Esophagus muscularis mucosa (tissue), 3 donors: ENCODE measurements at regions not wholly inside any gene's neighbourhood (a gene's known extent, or its start where the extent isn't known, plus 50 kb on each side); places are given as distances from the start of the nearest gene placed in this dataset.

Experiments
- EP300 ChIP-seq: sonication (generic); formaldehyde crosslinking; IDR thresholded peaks from one replicate; pipeline ENCODE4 v1.6.1; 2017; ENCODE audit warnings: antibody characterized with exemption
- POLR2AphosphoS5 ChIP-seq, 2 donors: sonication (generic); formaldehyde crosslinking; IDR thresholded peaks; one replicate each; pipeline ENCODE4 v1.6.1; 2017; ENCODE audit warnings: antibody characterized with exemption in 2 of 2

- TF ChIP-seq EP300: no peak
- TF ChIP-seq POLR2AphosphoS5 (IDR thresholded peaks at IDR 0.05): no peak
Observed at GRCh38 chr5:161084115-161084514, 232.1 kb upstream of the ATP10B start.
